SU-DHL-6 (cell line): ENCODE measurements at regions not wholly inside any gene's neighbourhood (a gene's known extent, or its start where the extent isn't known, plus 50 kb on each side); places are given as distances from the start of the nearest gene placed in this dataset.

Source experiments
- H2AFZ ChIP-seq: fragments of 200-600 bp; sonication (generic); 2 replicates; pipeline ENCODE4 v1.6.1; 2014; ENCODE audit warnings: low read depth, mild to moderate bottlenecking, moderate library complexity, mixed read lengths, antibody characterized with exemption, low read length; ENCODE audit not compliant: severe bottlenecking
- H3F3A ChIP-seq: fragments of 200-600 bp; shearing (Covaris generic); 2 replicates; pipeline ENCODE4 v1.6.0; 2016; ENCODE audit warnings: antibody characterized with exemption, mild to moderate bottlenecking; ENCODE audit not compliant: insufficient read depth
- H3K27ac ChIP-seq: fragments of 200-600 bp; sonication (generic); 2 replicates; pipeline ENCODE4 v1.5.1; 2016; ENCODE audit warnings: low read depth, mild to moderate bottlenecking, low read length, moderate library complexity, mixed read lengths
- H3K27me3 ChIP-seq: fragments of 200-600 bp; sonication (generic), shearing (Covaris generic); 2 replicates; pipeline ENCODE4 v1.6.0; 2014; ENCODE audit warnings: mild to moderate bottlenecking, low read length
- H3K36me3 ChIP-seq: fragments of 200-600 bp; sonication (generic); 2 replicates; pipeline ENCODE4 v1.6.1; 2014; ENCODE audit warnings: mild to moderate bottlenecking, low read length, mixed read lengths
- H3K4me2 ChIP-seq: fragments of 300-600, 200-600 bp; shearing (Covaris generic), sonication (generic); 2 replicates; pipeline ENCODE4 v1.6.0; 2014; ENCODE audit warnings: low read length, low read depth, mild to moderate bottlenecking; ENCODE audit not compliant: poor library complexity, severe bottlenecking
- H3K4me3 ChIP-seq: fragments of 200-600 bp; sonication (generic); 2 replicates; pipeline ENCODE4 v1.5.1; 2014; ENCODE audit warnings: antibody characterized with exemption, low read length, mild to moderate bottlenecking, mixed read lengths; ENCODE audit not compliant: insufficient read depth, poor library complexity, severe bottlenecking
- H3K79me2 ChIP-seq: fragments of 200-600 bp; sonication (generic); 2 replicates; pipeline ENCODE4 v1.6.1; 2014; ENCODE audit warnings: mild to moderate bottlenecking, low read length, moderate library complexity; ENCODE audit not compliant: insufficient read depth
- H3K9ac ChIP-seq: fragments of 200-600 bp; sonication (generic); 2 replicates; pipeline ENCODE4 v1.7.0; 2014; ENCODE audit warnings: mild to moderate bottlenecking, low read length
- H3K9me2 ChIP-seq: fragments of 200-600 bp; sonication (generic); replicated peaks from 2 replicates; pipeline ENCODE4 v1.6.1; 2014; ENCODE audit warnings: low read length; ENCODE audit not compliant: insufficient read depth
- H3K9me3 ChIP-seq: fragments of 200-600 bp; sonication (generic); 2 replicates; pipeline ENCODE4 v1.6.1; 2014; ENCODE audit warnings: low read length, mixed read lengths; ENCODE audit not compliant: insufficient read depth
- H4K20me1 ChIP-seq: fragments of 200-600 bp; sonication (generic); 2 replicates; pipeline ENCODE4 v1.6.1; 2014; ENCODE audit warnings: low read depth, mild to moderate bottlenecking, antibody characterized with exemption, low read length, moderate library complexity, mixed read lengths
- CTCF ChIP-seq: fragments of 200-600 bp; sonication (generic); IDR thresholded peaks from one replicate; pipeline ENCODE4 v1.5.1; 2017; ENCODE audit warnings: antibody characterized with exemption, mild to moderate bottlenecking, low read length, moderate library complexity; ENCODE audit not compliant: insufficient read depth, poor library complexity, severe bottlenecking
- EZH2phosphoT487 ChIP-seq: fragments of 200-600 bp; sonication (generic), shearing (Covaris generic); conservative IDR thresholded peaks from 2 replicates; pipeline ENCODE4 v1.6.1; 2018; ENCODE audit warnings: mild to moderate bottlenecking, antibody characterized with exemption, low read length, moderate library complexity, mixed read lengths

- no peaks in the 10 kb centered on the region for H3K27me3 ChIP-seq
- no peaks in the 10 kb centered on the region for H3K79me2 ChIP-seq
- no peaks in the 10 kb centered on the region for H4K20me1 ChIP-seq
- H3K9me3 ChIP-seq, result no peaks in the 10 kb centered on the region
- no peaks in the 10 kb centered on the region for H3F3A ChIP-seq
- H3K36me3 ChIP-seq, result no peaks in the 10 kb centered on the region
- no peak overlapping the region for H3K4me3 ChIP-seq
- H3K27ac ChIP-seq, result no peak overlapping the region
- H3K9me2 ChIP-seq, result no peaks in the 10 kb centered on the region
- no peak overlapping the region for H3K9ac ChIP-seq
- no peak overlapping the region for H3K4me2 ChIP-seq
- H2AFZ ChIP-seq, result no peak overlapping the region
- TF ChIP-seq CTCF, result no peak
These were observed 227.8 kb downstream of the NSG2 start for GRCh38 chr5:174273325-174273724.

GRCh38 chr5:174275959-174276358 is 230.5 kb downstream of the NSG2 start:
- Histone ChIP-seq H3K27me3 (no peaks in the 10 kb centered on the region), H3K79me2 (no peaks in the 10 kb centered on the region), H3K36me3 (no peaks in the 10 kb centered on the region), H3K9me3 (no peaks in the 10 kb centered on the region), H3K4me2 (no peak overlapping the region), H2AFZ (no peak overlapping the region), H3K27ac (no peak overlapping the region), H4K20me1 (no peaks in the 10 kb centered on the region), H3K9me2 (no peaks in the 10 kb centered on the region), H3F3A (no peaks in the 10 kb centered on the region), H3K4me3 (no peak overlapping the region), H3K9ac (no peak overlapping the region)
- no peak for TF ChIP-seq CTCF
- TF ChIP-seq EZH2phosphoT487, result no peak

DNA sequence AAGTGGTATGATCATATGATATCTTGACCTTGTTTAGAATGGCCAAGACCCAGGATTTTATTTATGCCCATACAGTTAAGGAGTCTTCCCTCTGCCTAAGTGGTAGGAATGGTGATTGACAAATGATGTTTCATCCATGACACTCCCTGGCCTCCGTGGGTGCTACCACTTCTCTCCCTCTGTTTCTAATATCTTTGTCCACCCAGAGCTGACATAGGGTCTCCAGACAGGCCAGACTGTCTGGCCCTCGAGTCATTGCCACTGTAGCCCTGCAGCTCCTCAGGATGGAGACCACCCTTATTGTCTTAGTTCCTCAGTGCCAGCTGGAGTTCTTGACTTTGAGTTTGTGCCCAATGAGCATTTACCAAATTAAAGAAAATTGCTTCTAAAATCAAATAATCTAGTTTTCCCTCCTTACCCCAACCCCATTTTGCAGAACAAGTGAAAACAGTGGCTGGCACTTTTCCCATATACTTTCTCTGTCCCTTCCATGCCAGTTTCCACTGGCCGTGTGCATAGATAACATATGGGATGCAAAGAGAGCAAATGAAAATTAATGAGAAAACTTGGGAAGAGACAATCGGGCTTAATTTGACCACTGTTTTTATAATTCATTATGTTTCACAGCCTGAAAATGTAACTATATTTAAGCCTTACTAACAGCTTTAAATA is 235.7 kb downstream of the NSG2 start:
- Histone ChIP-seq H4K20me1 (no peaks in the 10 kb centered on the region), H3K9me3 (no peaks in the 10 kb centered on the region), H3K79me2 (no peaks in the 10 kb centered on the region), H3K36me3 (no peaks in the 10 kb centered on the region), H3K27ac (no peak overlapping the region), H3K4me3 (no peak overlapping the region), H3K27me3 (no peaks in the 10 kb centered on the region), H3K4me2 (no peak overlapping the region), H3K9me2 (no peaks in the 10 kb centered on the region), H3F3A (no peaks in the 10 kb centered on the region), H3K9ac (no peak overlapping the region), H2AFZ (no peak overlapping the region)
- TF ChIP-seq CTCF (no peak), EZH2phosphoT487 (no peak)
